Colonic mucosa (tissue), 4 donors: ENCODE measurements at regions not wholly inside any gene's neighbourhood (a gene's known extent, or its start where the extent isn't known, plus 50 kb on each side); places are given as distances from the start of the nearest gene placed in this dataset.
"Not testable (repeated sequence)": the region's sequence is repeated elsewhere in the genome, so short reads cannot be mapped to it uniquely, and the experiment has no call there.

Experiments
- DNase-seq: peaks from one replicate; pipeline ENCODE4 v3.0.0-alpha.2; 2020
- H3K27ac ChIP-seq: fragments of 200-600 bp; one replicate; pipeline ENCODE4 v1.8.0; 2021
- H3K27me3 ChIP-seq: fragments of 200-600 bp; one replicate; pipeline ENCODE4 v1.8.0; 2021
- H3K36me3 ChIP-seq: fragments of 200-600 bp; one replicate; pipeline ENCODE4 v1.8.0; 2021
- H3K4me1 ChIP-seq: fragments of 200-600 bp; one replicate; pipeline ENCODE4 v1.8.0; 2021; ENCODE audit warnings: mild to moderate bottlenecking
- H3K4me3 ChIP-seq: fragments of 200-600 bp; one replicate; pipeline ENCODE4 v1.8.0; 2021
- H3K9ac ChIP-seq, 2 donors: one replicate each; pipeline ENCODE4 v1.7.0; 2013; ENCODE audit warnings: control low read depth in 2 of 2, low read depth in 2 of 2, low read length in 2 of 2
- H3K9me3 ChIP-seq: fragments of 200-600 bp; one replicate; pipeline ENCODE4 v1.8.0; 2021
- intact Hi-C: fragments of 100-400 bp; cut with DNase I; formaldehyde crosslinking; loops from one replicate; pipeline ENCODE4 v1.14.1; 2022
- TF ChIP-seq, protein P1 (sequence below): fragments of 200-600 bp; IDR thresholded peaks from one replicate; pipeline ENCODE4 v1.8.0; 2022; ENCODE audit warnings: antibody characterized with exemption, mild to moderate bottlenecking
- donor health status: healthy.
- donor health status: DM: no; HTN: no; CAD: no.
- donor health status: DM: no; HTN: no; CAD: no.

DNA sequence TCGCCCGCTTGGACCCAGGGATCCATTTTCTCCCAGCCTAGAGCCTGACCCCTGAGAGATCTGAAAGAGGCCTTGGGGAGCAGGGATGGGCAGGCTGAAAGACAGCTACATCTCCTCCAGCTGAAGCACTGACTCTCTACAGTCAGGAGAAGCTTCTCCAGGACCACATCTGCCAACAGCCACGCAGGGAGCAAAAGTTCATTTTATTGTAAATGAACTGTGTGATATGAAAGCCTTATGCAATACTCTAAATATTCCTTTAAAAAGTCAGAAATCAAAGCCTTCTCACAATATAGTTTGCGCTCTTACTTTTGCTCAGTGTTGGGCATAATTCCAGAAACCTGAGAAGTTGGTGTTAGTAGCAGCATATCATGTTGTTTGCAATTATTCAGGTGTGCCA, 428.9 kb upstream of the RAB6C start:
- H3K27ac ChIP-seq = no peak overlapping the region
- H3K36me3 ChIP-seq = no peaks in the 10 kb centered on the region
- H3K4me3 ChIP-seq = no peak overlapping the region
- intact Hi-C loops = no loop called here
- DNase-seq = no peak
- H3K9me3 ChIP-seq = no peaks in the 10 kb centered on the region
- no peak overlapping the region for H3K9ac ChIP-seq
- no peaks in the 10 kb centered on the region for H3K27me3 ChIP-seq
- TF ChIP-seq, protein P1, sequence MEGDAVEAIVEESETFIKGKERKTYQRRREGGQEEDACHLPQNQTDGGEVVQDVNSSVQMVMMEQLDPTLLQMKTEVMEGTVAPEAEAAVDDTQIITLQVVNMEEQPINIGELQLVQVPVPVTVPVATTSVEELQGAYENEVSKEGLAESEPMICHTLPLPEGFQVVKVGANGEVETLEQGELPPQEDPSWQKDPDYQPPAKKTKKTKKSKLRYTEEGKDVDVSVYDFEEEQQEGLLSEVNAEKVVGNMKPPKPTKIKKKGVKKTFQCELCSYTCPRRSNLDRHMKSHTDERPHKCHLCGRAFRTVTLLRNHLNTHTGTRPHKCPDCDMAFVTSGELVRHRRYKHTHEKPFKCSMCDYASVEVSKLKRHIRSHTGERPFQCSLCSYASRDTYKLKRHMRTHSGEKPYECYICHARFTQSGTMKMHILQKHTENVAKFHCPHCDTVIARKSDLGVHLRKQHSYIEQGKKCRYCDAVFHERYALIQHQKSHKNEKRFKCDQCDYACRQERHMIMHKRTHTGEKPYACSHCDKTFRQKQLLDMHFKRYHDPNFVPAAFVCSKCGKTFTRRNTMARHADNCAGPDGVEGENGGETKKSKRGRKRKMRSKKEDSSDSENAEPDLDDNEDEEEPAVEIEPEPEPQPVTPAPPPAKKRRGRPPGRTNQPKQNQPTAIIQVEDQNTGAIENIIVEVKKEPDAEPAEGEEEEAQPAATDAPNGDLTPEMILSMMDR = no peak
- no peaks in the 10 kb centered on the region for H3K4me1 ChIP-seq

DNA sequence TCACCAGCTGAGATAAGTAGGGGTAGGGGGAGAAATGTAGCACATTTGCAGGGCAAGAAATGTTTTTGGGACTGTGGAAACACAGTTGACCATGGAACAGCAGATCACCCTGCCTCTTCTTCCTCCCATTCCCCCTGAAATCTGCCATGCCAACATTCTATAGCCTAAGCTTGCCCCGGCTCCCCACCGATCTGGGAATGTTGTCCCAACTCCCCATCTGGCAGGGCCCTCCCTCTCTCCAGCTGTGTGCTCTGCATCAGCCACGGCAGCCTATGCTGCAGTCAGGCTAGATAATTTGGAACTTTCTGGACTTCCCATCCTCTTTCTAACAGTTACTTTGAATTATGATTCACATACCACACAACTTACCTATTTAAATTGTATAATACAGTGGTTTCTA, 425.1 kb upstream of the RAB6C start:
- H3K9ac ChIP-seq = no peak overlapping the region
- no peaks in the 10 kb centered on the region for H3K27me3 ChIP-seq
- intact Hi-C loops = no loop called here
- no peak overlapping the region for H3K4me3 ChIP-seq
- H3K9me3 ChIP-seq = no peaks in the 10 kb centered on the region
- TF ChIP-seq, protein P1 = no peak
- no peaks in the 10 kb centered on the region for H3K4me1 ChIP-seq
- no peak for DNase-seq
- H3K36me3 ChIP-seq = no peaks in the 10 kb centered on the region
- H3K27ac ChIP-seq = no peak overlapping the region

- no peak for DNase-seq
- TF ChIP-seq, protein P1 = no peak
- H3K9ac ChIP-seq = no peak overlapping the region
- no peak overlapping the region for H3K4me3 ChIP-seq
- H3K4me1 ChIP-seq = no peaks in the 10 kb centered on the region
- H3K36me3 ChIP-seq = no peaks in the 10 kb centered on the region
- H3K9me3 ChIP-seq = no peaks in the 10 kb centered on the region
- no peak overlapping the region for H3K27ac ChIP-seq
- H3K27me3 ChIP-seq = no peaks in the 10 kb centered on the region
- intact Hi-C loops = no loop called here
Measured at GRCh38 chr2:129559101-129559500, 420.4 kb upstream of the RAB6C start.

DNA sequence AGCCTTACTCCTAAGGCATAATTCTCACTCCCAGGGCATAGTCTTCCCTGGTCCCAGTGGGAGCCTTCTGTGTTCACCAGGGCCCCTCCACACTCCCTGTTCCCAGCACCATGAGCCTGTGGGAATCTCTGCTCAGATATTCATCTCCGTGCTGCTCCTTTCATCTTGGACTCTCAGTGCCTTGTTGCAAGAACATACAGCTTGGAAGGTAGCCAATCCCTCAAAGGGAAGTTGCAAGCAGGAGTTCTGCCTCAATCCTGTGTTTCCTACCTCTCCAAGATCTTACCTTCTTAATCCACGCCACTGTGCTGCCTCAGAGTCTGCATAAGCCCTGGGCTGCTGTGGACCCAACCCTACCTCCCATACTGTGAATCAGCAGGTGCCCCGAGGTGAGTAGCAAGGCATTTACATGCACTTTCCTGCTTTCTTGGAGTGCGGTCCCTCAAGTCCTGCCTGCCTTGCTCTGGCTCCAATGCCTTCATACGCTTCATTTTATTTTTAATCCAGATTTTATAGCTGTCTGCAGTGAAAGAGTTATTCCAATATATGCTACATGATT, 413.8 kb upstream of the RAB6C start:
- Histone ChIP-seq H3K27me3 (no peaks in the 10 kb centered on the region), H3K9me3 (no peaks in the 10 kb centered on the region), H3K4me1 (no peaks in the 10 kb centered on the region), H3K4me3 (no peak overlapping the region), H3K27ac (no peak overlapping the region), H3K36me3 (no peaks in the 10 kb centered on the region), H3K9ac (no peak overlapping the region)
- intact Hi-C loops = no loop called here
- TF ChIP-seq, protein P1 = no peak
- DNase-seq = no peak

GRCh38 chr2:129570812-129571211, 408.7 kb upstream of the RAB6C start:
- DNase-seq, H3K27me3 ChIP-seq, H3K36me3 ChIP-seq, H3K9ac ChIP-seq, H3K27ac ChIP-seq, H3K4me3 ChIP-seq, H3K9me3 ChIP-seq, H3K4me1 ChIP-seq, intact Hi-C loops: not testable (repeated sequence)

DNA sequence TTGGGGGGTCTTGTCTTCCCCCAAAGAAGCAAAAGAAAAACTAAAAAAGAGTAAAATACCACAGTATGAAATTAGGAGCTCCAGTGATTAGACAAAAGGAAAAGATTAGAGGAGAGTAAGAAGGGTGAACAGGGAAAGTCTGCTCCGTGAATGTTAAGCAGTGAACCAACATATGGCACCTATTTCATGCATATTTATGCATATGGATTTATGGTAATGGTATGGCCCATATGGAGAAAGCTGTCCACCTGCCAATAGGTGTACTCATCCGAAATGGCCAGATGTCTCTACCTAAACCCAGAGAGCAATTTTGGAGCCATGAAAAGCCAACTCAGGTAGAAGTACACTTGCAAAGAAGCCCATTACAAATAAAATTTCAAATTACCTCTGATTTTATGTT, 404.0 kb upstream of the RAB6C start:
- TF ChIP-seq, protein P1 = no peak
- Histone ChIP-seq H3K4me3 (no peak overlapping the region), H3K36me3 (no peaks in the 10 kb centered on the region), H3K9ac (no peak overlapping the region), H3K9me3 (no peaks in the 10 kb centered on the region), H3K27ac (no peak overlapping the region), H3K27me3 (no peaks in the 10 kb centered on the region), H3K4me1 (no peaks in the 10 kb centered on the region)
- intact Hi-C loops = no loop called here
- DNase-seq = no peak
